PC-9 (cell line): ENCODE measurements at regions not wholly inside any gene's neighbourhood (a gene's known extent, or its start where the extent isn't known, plus 50 kb on each side); places are given as distances from the start of the nearest gene placed in this dataset.
"Not testable (repeated sequence)": the region's sequence is repeated elsewhere in the genome, so short reads cannot be mapped to it uniquely, and the experiment has no call there.

Source experiments
- BruUV-seq: library from RNA; stranded (reverse); fragments of 400-500 nt; replicated peaks from 2 replicates; lab custom pipeline; 2021; lab: Mats Ljungman, UMichigan
- CTCF ChIA-PET: fragments of 300-600 bp; sonication (Branson Sonifier 250); formaldehyde crosslinking; loops from one replicate; lab custom pipeline; 2022; ENCODE audit warnings: antibody characterized with exemption; lab: Charles Lee
- POLR2A ChIA-PET: fragments of 300-600 bp; sonication (Branson Sonifier 250); formaldehyde crosslinking; loops from one replicate; lab custom pipeline; 2022; ENCODE audit warnings: antibody characterized with exemption; ENCODE audit not compliant: unreplicated experiment; lab: Charles Lee
- DNase-seq, 2 experiments: peaks; one replicate each; pipeline versions ENCODE4 v3.0.0 to v3.0.0-alpha.2; 2015 to 2022; ENCODE audit warnings: mixed read lengths in 1 of 2
- H2AFZ ChIP-seq: fragments of 200-600 bp; sonication (generic); 2 replicates; pipeline ENCODE4 v1.8.1; 2017; ENCODE audit warnings: antibody characterized with exemption
- H3F3A ChIP-seq: fragments of 200-600 bp; sonication (generic); 2 replicates; pipeline ENCODE4 v1.8.1; 2017; ENCODE audit warnings: antibody characterized with exemption, mild to moderate bottlenecking, low read depth; ENCODE audit not compliant: insufficient read depth
- H3K27ac ChIP-seq: fragments of 200-600 bp; sonication (generic); 2 replicates; pipeline ENCODE4 v1.6.1; 2016; ENCODE audit warnings: mixed run types
- H3K27me3 ChIP-seq: fragments of 200-600 bp; sonication (generic); 2 replicates; pipeline ENCODE4 v1.6.1; 2016; ENCODE audit warnings: low read depth, mixed run types; ENCODE audit not compliant: insufficient read depth
- H3K36me3 ChIP-seq: fragments of 200-600 bp; sonication (generic); 2 replicates; pipeline ENCODE4 v1.6.1; 2016; ENCODE audit warnings: low read depth, mixed run types
- H3K4me1 ChIP-seq: fragments of 200-600 bp; sonication (generic); replicated peaks from 2 replicates; pipeline ENCODE4 v1.6.1; 2016; ENCODE audit warnings: mixed run types; ENCODE audit not compliant: insufficient read depth
- H3K4me2 ChIP-seq: fragments of 200-600 bp; sonication (generic); 2 replicates; pipeline ENCODE4 v1.6.1; 2017; ENCODE audit warnings: mixed run types
- H3K4me3 ChIP-seq: fragments of 200-600 bp; sonication (generic); 2 replicates; pipeline ENCODE4 v1.6.1; 2016; ENCODE audit warnings: mixed run types
- H3K79me2 ChIP-seq: fragments of 200-600 bp; sonication (generic); 2 replicates; pipeline ENCODE4 v1.6.1; 2017; ENCODE audit warnings: low read depth, mixed run types
- H3K9me2 ChIP-seq: fragments of 200-600 bp; sonication (generic); 2 replicates; pipeline ENCODE4 v1.8.1; 2017; ENCODE audit warnings: mild to moderate bottlenecking; ENCODE audit not compliant: insufficient read depth
- H3K9me3 ChIP-seq: fragments of 200-600 bp; sonication (generic); 2 replicates; pipeline ENCODE4 v1.8.1; 2016; ENCODE audit warnings: low read depth; ENCODE audit not compliant: insufficient read depth
- H4K20me1 ChIP-seq: fragments of 200-600 bp; sonication (generic); 2 replicates; pipeline ENCODE4 v1.8.1; 2017; ENCODE audit not compliant: insufficient read depth
- EZH2 ChIP-seq: fragments of 200-600 bp; sonication (generic); IDR thresholded peaks from 2 replicates; pipeline ENCODE4 v1.8.0; 2017; ENCODE audit warnings: antibody characterized with exemption, low read depth
- intact Hi-C: fragments of 100-400 bp; cut with micrococcal nuclease; formaldehyde crosslinking; loops from one replicate; pipeline ENCODE4 v1.10.0; 2022; ENCODE audit not compliant: unreplicated experiment
- TF ChIP-seq, protein P1 (sequence below): fragments of 200-600 bp; sonication (generic); conservative IDR thresholded peaks from 2 replicates; pipeline ENCODE4 v1.6.1; 2017; ENCODE audit warnings: mixed run types, antibody characterized with exemption, mild to moderate bottlenecking, moderate library complexity

GRCh38 chr17:16866436-16866835 lies 105.5 kb downstream of the TNFRSF13B start:
- H3K4me1 ChIP-seq, result peaks cover 45% of the 10 kb centered on the region
- H3K9me2 ChIP-seq, result no peaks in the 10 kb centered on the region
- ChIA-PET CTCF (no interaction called here), POLR2A (interaction anchor here (0.6 kb wide), 1 partner anchor 67 kb away, joined by 5 read pairs; no protein-coding TSS in a partner anchor)
- peaks cover 15% of the 10 kb centered on the region for H3F3A ChIP-seq
- no peak for TF ChIP-seq EZH2
- TF ChIP-seq, protein P1, sequence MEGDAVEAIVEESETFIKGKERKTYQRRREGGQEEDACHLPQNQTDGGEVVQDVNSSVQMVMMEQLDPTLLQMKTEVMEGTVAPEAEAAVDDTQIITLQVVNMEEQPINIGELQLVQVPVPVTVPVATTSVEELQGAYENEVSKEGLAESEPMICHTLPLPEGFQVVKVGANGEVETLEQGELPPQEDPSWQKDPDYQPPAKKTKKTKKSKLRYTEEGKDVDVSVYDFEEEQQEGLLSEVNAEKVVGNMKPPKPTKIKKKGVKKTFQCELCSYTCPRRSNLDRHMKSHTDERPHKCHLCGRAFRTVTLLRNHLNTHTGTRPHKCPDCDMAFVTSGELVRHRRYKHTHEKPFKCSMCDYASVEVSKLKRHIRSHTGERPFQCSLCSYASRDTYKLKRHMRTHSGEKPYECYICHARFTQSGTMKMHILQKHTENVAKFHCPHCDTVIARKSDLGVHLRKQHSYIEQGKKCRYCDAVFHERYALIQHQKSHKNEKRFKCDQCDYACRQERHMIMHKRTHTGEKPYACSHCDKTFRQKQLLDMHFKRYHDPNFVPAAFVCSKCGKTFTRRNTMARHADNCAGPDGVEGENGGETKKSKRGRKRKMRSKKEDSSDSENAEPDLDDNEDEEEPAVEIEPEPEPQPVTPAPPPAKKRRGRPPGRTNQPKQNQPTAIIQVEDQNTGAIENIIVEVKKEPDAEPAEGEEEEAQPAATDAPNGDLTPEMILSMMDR, result no peak
- peak overlapping the region; percentile 90 for H3K27ac ChIP-seq
- no peak overlapping the region for H2AFZ ChIP-seq
- H3K36me3 ChIP-seq, result no peaks in the 10 kb centered on the region
- BruUV-seq, result no TSS peak
- no peaks in the 10 kb centered on the region for H3K9me3 ChIP-seq
- no peaks in the 10 kb centered on the region for H4K20me1 ChIP-seq
- no peak for DNase-seq
- no peaks in the 10 kb centered on the region for H3K79me2 ChIP-seq
- H3K27me3 ChIP-seq, result no peaks in the 10 kb centered on the region
- H3K4me3 ChIP-seq, result no peak overlapping the region
- intact Hi-C loops, result no loop called here
- peak overlapping the region; percentile 62 for H3K4me2 ChIP-seq

DNA sequence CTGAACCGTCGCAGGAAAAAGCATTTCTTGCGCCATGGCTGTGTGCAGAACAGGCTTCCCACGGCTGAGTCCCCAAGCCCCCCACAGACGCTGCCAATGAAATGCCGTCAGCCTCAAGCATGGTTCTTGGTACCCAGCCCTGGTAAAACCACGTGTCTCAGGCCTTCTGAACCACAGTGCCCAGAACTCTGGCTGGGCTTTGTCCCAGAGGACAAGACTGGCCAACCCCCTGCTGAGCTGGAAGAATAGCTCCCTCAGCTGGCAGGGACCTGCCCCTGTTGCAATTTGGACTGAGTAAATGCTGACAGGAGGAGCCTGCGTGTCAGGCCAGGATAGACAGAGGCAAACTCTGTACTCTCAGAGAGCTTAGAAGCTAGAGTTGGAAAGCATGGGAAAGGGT lies 106.2 kb downstream of the TNFRSF13B start:
- POLR2A ChIA-PET, result interaction anchor here (0.6 kb wide), 1 partner anchor 68 kb away, joined by 5 read pairs; no protein-coding TSS in a partner anchor
- peaks cover 17% of the 10 kb centered on the region for H3F3A ChIP-seq
- peak overlapping the region; percentile 62 for H3K4me2 ChIP-seq
- H3K9me3 ChIP-seq, H3K9me2 ChIP-seq, H3K79me2 ChIP-seq, DNase-seq, H3K4me3 ChIP-seq, H3K27me3 ChIP-seq, H3K36me3 ChIP-seq, CTCF ChIA-PET, H4K20me1 ChIP-seq, H2AFZ ChIP-seq, intact Hi-C loops: not testable (repeated sequence)
- peaks cover 50% of the 10 kb centered on the region for H3K4me1 ChIP-seq
- TSS peak; percentile 81 for BruUV-seq
- peak overlapping the region; percentile 90 for H3K27ac ChIP-seq

DNA sequence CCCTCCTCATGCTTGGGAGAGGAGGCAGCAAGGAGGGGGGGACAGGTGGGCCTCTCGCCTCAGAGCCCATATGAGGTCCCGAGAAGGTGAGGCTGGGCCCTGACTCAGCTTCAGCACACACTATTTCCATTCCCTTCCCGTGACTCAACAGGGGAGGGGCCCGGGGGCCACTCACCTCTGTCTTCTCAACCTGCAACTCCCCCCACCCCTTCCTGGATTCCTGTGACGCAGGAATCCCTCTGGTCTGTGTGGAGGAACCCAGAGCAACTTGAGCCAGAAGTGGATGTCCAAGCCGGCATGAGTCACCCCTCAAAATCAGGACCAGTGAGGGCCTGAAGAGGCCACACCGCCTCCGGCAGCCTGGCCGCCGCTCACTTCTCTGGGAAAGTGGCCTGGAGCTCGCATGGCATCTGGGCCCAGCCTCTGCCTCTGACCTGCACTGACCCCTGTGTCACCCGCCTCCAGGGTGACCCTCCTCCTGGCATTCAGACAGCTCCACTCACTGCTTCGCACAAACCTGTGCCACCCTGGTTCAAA lies 106.8 kb downstream of the TNFRSF13B start:
- H3K27me3 ChIP-seq, intact Hi-C loops, H3K79me2 ChIP-seq, H3K9me2 ChIP-seq, H2AFZ ChIP-seq, POLR2A ChIA-PET, BruUV-seq, H3K9me3 ChIP-seq, H4K20me1 ChIP-seq, H3K4me3 ChIP-seq, H3K36me3 ChIP-seq, CTCF ChIA-PET: not testable (repeated sequence)
- DNase-seq, result peak in 1 of 2 experiments; percentile 95
- H3F3A ChIP-seq, result peaks cover 23% of the 10 kb centered on the region
- peak overlapping the region; percentile 50; the same call in 1 of the 2 replicates for H3K4me2 ChIP-seq
- H3K27ac ChIP-seq, result peak overlapping the region; percentile 96
- H3K4me1 ChIP-seq, result peaks cover 56% of the 10 kb centered on the region

DNA sequence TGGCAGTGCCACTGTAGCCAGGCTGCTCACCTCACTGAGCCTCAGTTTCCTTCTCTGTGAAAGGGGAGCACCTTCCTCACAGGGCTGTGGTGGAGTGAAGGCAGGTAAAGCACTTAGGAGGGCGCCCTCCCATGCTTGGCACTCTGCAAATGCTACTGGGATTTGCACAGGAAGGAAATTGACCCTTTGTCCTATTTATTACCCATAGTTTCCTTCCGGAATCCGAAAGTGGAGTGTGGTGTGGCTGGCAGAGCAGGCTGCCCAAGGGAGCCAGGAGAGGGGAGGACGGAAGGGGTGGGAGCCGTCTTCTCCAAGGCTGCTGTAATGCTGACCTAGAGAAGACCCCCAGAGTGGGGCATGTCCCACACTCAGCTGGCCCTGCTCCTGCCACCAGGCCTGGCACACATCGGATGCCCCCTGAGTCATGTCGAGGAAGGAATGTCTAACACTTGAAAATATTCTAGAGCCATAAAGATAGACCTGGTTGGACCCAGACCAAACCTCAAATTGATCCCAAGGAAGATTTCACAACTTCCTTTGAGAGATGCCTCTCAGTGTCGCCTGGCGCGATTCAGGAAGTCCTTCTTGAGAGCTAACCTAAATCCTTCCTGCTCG lies 107.3 kb downstream of the TNFRSF13B start:
- H3K9me3 ChIP-seq, POLR2A ChIA-PET, BruUV-seq, H3K9me2 ChIP-seq, H2AFZ ChIP-seq, H3K79me2 ChIP-seq, intact Hi-C loops, H3K27me3 ChIP-seq, H4K20me1 ChIP-seq, H3K36me3 ChIP-seq, H3K4me3 ChIP-seq, CTCF ChIA-PET: not testable (repeated sequence)
- Histone ChIP-seq H3K4me2 (peak overlapping the region; percentile 50; the same call in 1 of the 2 replicates), H3F3A (peaks cover 28% of the 10 kb centered on the region), H3K27ac (peak overlapping the region; percentile 96), H3K4me1 (peaks cover 62% of the 10 kb centered on the region)
- DNase-seq, result peak; percentile 77 to 95
